SK-N-SH treated with all-trans-retinoic acid at 6 μM for 48 hours (cell line): ENCODE measurements at regions not wholly inside any gene's neighbourhood (a gene's known extent, or its start where the extent isn't known, plus 50 kb on each side); places are given as distances from the start of the nearest gene placed in this dataset.
A peak's percentile ranks its signal among the peaks of the same experiment; 100 is the strongest.

Experiments used
- ATAC-seq: fragments of 200-7000 bp; cut with Tn5 transposase; 3 replicates; pipeline ENCODE4 v1.9.1; 2020; ENCODE audit warnings: mild to moderate bottlenecking, moderate library complexity
- ARNTL ChIP-seq: fragments of 450-650 bp; formaldehyde crosslinking; IDR thresholded peaks from 2 replicates; pipeline ENCODE4 v1.5.0; 2020; ENCODE audit warnings: low read depth, mild to moderate bottlenecking, moderate library complexity, borderline replicate concordance
- CSDC2 ChIP-seq: fragments of 250-450 bp; sonication (Bioruptor Pico); IDR thresholded peaks from 2 replicates; pipeline ENCODE4 v1.5.0; 2020; ENCODE audit warnings: mild to moderate bottlenecking, moderate library complexity
- ESRRG ChIP-seq: fragments of 250-450 bp; sonication (Bioruptor Pico); IDR thresholded peaks from 2 replicates; pipeline ENCODE4 v1.6.1; 2021; ENCODE audit warnings: mild to moderate bottlenecking
- ISL1 ChIP-seq: fragments of 250-450 bp; sonication (Bioruptor Pico); IDR thresholded peaks from 2 replicates; pipeline ENCODE4 v2.1.2; 2022; ENCODE audit warnings: mild to moderate bottlenecking, moderate library complexity
- OSR1 ChIP-seq: fragments of 250-450 bp; sonication (Bioruptor Pico); IDR thresholded peaks from 2 replicates; pipeline ENCODE4 v1.8.0; 2022; ENCODE audit warnings: moderate library complexity, mild to moderate bottlenecking, inconsistent platforms
- PPARA ChIP-seq: fragments of 250-450 bp; sonication (Bioruptor Pico); IDR thresholded peaks from 2 replicates; pipeline ENCODE4 v1.5.0; 2020; ENCODE audit warnings: mild to moderate bottlenecking, borderline replicate concordance
- SNAI2 ChIP-seq: fragments of 250-450 bp; sonication (Bioruptor Pico); IDR thresholded peaks from 2 replicates; pipeline ENCODE4 v1.5.0; 2020; ENCODE audit warnings: mild to moderate bottlenecking, moderate library complexity
- TCF4 ChIP-seq: fragments of 250-450 bp; sonication (Bioruptor Pico); IDR thresholded peaks from 2 replicates; pipeline ENCODE4 v1.8.0; 2021; ENCODE audit warnings: mild to moderate bottlenecking, moderate library complexity, borderline replicate concordance
- TOX ChIP-seq: fragments of 250-450 bp; sonication (Bioruptor Pico); IDR thresholded peaks from 2 replicates; pipeline ENCODE4 v1.8.0; 2021; ENCODE audit warnings: mild to moderate bottlenecking, moderate library complexity, borderline replicate concordance
- ZC3H10 ChIP-seq: fragments of 250-450 bp; sonication (Bioruptor Pico); IDR thresholded peaks from 2 replicates; pipeline ENCODE4 v1.5.1; 2021; ENCODE audit warnings: mild to moderate bottlenecking, moderate library complexity
- ZFP3 ChIP-seq: fragments of 250-450 bp; sonication (Bioruptor Pico); IDR thresholded peaks from 2 replicates; pipeline ENCODE4 v1.5.0; 2020; ENCODE audit warnings: mild to moderate bottlenecking, moderate library complexity
- ZFP30 ChIP-seq: fragments of 450-650 bp; formaldehyde crosslinking; IDR thresholded peaks from 2 replicates; pipeline ENCODE4 v1.5.0; 2022; ENCODE audit warnings: mild to moderate bottlenecking, moderate library complexity
- ZNF70 ChIP-seq: fragments of 450-650 bp; formaldehyde crosslinking; IDR thresholded peaks from 2 replicates; pipeline ENCODE4 v1.5.0; 2020; ENCODE audit warnings: mild to moderate bottlenecking, moderate library complexity
- ZNF8 ChIP-seq: fragments of 450-650 bp; formaldehyde crosslinking; IDR thresholded peaks from 2 replicates; pipeline ENCODE4 v1.5.0; 2020; ENCODE audit warnings: mild to moderate bottlenecking, moderate library complexity
- TF ChIP-seq, protein P1 (sequence below): fragments of 250-450 bp; sonication (Bioruptor Pico); IDR thresholded peaks from 2 replicates; pipeline ENCODE4 v1.5.1; 2021; ENCODE audit warnings: mild to moderate bottlenecking, moderate library complexity
- TF ChIP-seq, protein P2 (sequence below): fragments of 250-450 bp; sonication (Bioruptor Pico); IDR thresholded peaks from 2 replicates; pipeline ENCODE4 v1.5.1; 2020; ENCODE audit warnings: low read depth, mild to moderate bottlenecking, moderate library complexity
- TF ChIP-seq, protein P3 (sequence below): fragments of 250-450 bp; sonication (Bioruptor Pico); IDR thresholded peaks from 2 replicates; pipeline ENCODE4 v1.8.0; 2021; ENCODE audit warnings: low read depth, mild to moderate bottlenecking, moderate library complexity, borderline replicate concordance
- TF ChIP-seq, protein P4 (sequence below): fragments of 250-450 bp; sonication (Bioruptor Pico); IDR thresholded peaks from 2 replicates; pipeline ENCODE4 v1.5.0; 2020; ENCODE audit warnings: mild to moderate bottlenecking, moderate library complexity

DNA sequence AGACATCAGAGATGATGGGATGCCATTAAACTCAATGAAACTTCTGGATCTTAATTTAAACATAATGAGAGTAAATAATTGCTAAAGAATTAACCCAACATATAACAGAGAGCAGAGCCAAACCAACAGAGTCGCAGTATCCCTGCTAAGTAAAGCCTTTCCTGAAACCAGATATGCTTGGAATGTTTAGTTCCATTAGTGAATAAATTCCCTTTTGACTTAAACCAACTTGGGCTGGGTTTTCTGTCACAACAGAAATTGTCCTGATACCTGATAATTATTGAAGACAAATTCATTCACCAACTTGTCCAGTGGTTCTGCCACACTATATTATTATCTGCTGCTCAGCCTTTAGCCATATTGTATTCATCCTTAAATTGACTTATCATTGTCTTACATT, 286.7 kb downstream of the FZD1 start:
- ATAC-seq, result peak; percentile 57
- TF ChIP-seq PPARA (CRISPR knock-in tag), result no peak
- TF ChIP-seq ESRRG, result 0 out of 2 replicates have a peak, but pooled peaks have one; percentile 15
- TF ChIP-seq ISL1, result peak; percentile 77; the same call in 1 of the 2 replicates

DNA sequence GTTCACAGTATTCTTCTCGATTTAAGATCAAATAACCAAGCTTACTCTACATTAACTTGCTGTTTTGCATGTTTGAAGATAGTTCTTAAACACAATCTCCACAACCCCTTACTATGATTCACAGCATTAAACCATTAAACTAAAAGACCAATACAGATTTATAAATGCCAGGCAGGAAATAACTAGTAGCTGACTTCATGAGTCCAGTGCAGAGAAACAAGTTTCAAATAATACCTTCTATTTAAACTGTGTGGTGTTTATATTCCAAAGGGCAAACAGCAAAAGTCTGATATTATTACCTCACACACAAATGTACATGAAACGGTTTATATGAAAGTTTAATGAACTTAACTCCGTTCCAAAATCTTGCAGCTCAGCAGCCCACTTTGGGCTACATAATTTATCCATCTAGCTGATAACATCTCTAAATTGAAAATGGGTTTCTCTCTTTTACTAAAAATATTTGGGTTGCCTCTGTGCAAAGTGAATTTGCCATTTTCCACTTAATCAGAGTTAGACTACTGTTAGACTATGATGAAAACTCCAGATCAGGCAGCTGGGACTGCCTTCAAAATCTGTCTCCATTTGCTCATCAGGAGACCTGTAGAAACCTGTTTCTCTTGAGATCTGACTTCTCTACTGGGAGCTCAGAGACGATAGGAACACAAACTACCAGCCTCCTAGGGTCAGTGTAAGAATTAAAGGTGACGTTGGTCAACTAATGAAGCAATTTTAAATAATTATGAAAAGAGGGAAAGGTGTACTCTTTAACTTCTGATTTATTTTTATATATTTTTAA, 287.3 kb downstream of the FZD1 start:
- TF ChIP-seq, protein P1, sequence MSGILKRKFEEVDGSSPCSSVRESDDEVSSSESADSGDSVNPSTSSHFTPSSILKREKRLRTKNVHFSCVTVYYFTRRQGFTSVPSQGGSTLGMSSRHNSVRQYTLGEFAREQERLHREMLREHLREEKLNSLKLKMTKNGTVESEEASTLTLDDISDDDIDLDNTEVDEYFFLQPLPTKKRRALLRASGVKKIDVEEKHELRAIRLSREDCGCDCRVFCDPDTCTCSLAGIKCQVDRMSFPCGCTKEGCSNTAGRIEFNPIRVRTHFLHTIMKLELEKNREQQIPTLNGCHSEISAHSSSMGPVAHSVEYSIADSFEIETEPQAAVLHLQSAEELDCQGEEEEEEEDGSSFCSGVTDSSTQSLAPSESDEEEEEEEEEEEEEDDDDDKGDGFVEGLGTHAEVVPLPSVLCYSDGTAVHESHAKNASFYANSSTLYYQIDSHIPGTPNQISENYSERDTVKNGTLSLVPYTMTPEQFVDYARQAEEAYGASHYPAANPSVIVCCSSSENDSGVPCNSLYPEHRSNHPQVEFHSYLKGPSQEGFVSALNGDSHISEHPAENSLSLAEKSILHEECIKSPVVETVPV (CRISPR knock-in tag), result no peak
- TF ChIP-seq, protein P2, sequence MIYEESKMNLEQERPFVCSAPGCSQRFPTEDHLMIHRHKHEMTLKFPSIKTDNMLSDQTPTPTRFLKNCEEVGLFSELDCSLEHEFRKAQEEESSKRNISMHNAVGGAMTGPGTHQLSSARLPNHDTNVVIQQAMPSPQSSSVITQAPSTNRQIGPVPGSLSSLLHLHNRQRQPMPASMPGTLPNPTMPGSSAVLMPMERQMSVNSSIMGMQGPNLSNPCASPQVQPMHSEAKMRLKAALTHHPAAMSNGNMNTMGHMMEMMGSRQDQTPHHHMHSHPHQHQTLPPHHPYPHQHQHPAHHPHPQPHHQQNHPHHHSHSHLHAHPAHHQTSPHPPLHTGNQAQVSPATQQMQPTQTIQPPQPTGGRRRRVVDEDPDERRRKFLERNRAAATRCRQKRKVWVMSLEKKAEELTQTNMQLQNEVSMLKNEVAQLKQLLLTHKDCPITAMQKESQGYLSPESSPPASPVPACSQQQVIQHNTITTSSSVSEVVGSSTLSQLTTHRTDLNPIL (CRISPR knock-in tag), result no peak
- no peak for TF ChIP-seq ZNF70 (CRISPR knock-in tag)
- no peak for TF ChIP-seq PPARA (CRISPR knock-in tag)
- no peak for TF ChIP-seq SNAI2 (CRISPR knock-in tag)
- TF ChIP-seq ISL1, result peak; percentile 39
- TF ChIP-seq, all 23 proteins: peak for 1
- peak; percentile 44 for ATAC-seq

DNA sequence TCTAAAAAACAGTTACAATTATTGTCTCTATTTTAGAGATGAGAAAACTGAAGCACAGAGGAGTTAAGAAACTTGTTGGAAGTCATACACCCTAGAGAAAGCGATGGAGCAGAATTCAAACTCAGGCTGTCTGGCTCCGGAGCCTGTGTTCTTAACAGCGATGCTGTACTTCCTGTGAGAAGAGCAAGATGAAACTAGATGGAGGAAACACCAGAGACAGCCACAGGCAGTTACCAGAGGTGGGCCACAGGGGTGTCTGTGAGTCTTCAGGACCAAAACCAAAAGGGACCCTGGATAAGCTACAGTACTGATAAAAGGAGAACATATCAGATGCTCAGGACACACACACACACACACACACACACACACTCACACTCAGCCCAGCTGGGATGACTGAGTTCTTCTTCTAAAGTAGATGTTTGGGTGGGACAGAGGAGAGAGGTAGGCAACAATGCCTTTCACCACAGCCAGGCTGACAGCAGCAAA, 289.2 kb downstream of the FZD1 start:
- ATAC-seq, result no peak
- TF ChIP-seq, protein P1 (CRISPR knock-in tag), result no peak
- TF ChIP-seq CSDC2 (CRISPR knock-in tag) (no peak), ESRRG (no peak), PPARA (CRISPR knock-in tag) (no peak)

DNA sequence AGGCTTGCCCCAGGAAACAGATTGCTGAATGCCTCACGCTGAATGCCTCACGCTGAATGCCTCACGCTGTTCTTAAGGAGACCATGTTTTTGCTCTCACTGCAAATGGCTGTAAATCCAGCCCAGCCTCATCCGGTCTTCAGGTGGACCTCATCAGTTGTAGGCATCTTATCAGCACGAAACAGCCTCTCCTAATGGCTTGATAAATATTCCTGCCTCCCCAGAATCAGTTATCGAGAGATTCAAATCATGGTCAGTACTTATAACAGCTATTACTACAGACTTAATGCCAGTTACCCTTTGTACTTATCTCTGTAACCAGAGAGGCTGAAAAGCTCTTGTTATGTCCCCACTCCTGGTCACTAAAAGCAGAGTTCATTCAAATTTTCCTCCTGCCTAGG, 290.6 kb downstream of the FZD1 start:
- no peak for ATAC-seq
- TF ChIP-seq TCF4 (CRISPR knock-in tag), result peak; percentile 32; the same call in 1 of the 2 replicates
- TF ChIP-seq, protein P1 (CRISPR knock-in tag), result no peak
- TF ChIP-seq, protein P2 (CRISPR knock-in tag), result no peak

DNA sequence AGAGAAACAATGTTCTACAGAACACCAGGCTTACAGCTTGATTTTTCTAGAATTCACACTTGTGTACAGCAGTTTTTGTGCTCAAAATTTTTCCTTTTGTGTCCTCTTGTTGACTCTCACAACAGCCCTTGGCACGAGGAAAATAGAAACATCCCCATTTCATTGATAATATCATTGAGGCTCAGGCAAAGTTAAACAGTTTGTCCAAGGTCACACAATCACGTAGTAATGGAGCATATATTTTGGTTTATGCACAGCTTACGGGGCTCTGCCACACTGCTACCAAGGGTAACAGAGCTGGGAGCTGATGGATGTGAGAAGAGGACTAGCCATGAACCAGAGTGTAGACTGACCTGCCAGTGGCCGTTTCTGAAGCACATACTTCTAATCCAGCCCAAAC, 292.0 kb downstream of the FZD1 start:
- ATAC-seq, result no peak
- TF ChIP-seq, protein P3, sequence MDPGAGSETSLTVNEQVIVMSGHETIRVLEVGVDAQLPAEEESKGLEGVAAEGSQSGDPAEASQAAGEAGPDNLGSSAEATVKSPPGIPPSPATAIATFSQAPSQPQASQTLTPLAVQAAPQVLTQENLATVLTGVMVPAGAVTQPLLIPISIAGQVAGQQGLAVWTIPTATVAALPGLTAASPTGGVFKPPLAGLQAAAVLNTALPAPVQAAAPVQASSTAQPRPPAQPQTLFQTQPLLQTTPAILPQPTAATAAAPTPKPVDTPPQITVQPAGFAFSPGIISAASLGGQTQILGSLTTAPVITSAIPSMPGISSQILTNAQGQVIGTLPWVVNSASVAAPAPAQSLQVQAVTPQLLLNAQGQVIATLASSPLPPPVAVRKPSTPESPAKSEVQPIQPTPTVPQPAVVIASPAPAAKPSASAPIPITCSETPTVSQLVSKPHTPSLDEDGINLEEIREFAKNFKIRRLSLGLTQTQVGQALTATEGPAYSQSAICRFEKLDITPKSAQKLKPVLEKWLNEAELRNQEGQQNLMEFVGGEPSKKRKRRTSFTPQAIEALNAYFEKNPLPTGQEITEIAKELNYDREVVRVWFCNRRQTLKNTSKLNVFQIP, result no peak
- TF ChIP-seq OSR1 (CRISPR knock-in tag) (no peak), TOX (CRISPR knock-in tag) (no peak), ZFP30 (CRISPR knock-in tag) (no peak), ZC3H10 (CRISPR knock-in tag) (no peak), ARNTL (CRISPR knock-in tag) (no peak), PPARA (CRISPR knock-in tag) (no peak), ISL1 (no peak), SNAI2 (CRISPR knock-in tag) (no peak), ZFP3 (CRISPR knock-in tag) (no peak), ZNF8 (CRISPR knock-in tag) (no peak), ZNF70 (CRISPR knock-in tag) (no peak), ESRRG (no peak)
- TF ChIP-seq, protein P4, sequence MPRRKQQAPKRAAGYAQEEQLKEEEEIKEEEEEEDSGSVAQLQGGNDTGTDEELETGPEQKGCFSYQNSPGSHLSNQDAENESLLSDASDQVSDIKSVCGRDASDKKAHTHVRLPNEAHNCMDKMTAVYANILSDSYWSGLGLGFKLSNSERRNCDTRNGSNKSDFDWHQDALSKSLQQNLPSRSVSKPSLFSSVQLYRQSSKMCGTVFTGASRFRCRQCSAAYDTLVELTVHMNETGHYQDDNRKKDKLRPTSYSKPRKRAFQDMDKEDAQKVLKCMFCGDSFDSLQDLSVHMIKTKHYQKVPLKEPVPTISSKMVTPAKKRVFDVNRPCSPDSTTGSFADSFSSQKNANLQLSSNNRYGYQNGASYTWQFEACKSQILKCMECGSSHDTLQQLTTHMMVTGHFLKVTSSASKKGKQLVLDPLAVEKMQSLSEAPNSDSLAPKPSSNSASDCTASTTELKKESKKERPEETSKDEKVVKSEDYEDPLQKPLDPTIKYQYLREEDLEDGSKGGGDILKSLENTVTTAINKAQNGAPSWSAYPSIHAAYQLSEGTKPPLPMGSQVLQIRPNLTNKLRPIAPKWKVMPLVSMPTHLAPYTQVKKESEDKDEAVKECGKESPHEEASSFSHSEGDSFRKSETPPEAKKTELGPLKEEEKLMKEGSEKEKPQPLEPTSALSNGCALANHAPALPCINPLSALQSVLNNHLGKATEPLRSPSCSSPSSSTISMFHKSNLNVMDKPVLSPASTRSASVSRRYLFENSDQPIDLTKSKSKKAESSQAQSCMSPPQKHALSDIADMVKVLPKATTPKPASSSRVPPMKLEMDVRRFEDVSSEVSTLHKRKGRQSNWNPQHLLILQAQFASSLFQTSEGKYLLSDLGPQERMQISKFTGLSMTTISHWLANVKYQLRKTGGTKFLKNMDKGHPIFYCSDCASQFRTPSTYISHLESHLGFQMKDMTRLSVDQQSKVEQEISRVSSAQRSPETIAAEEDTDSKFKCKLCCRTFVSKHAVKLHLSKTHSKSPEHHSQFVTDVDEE (CRISPR knock-in tag), result no peak
- TF ChIP-seq, protein P2 (CRISPR knock-in tag), result no peak
